PC-9 (cell line): ENCODE measurements at regions not wholly inside any gene's neighbourhood (a gene's known extent, or its start where the extent isn't known, plus 50 kb on each side); places are given as distances from the start of the nearest gene placed in this dataset.

Source experiments
- BruUV-seq: library from RNA; stranded (reverse); fragments of 400-500 nt; replicated peaks from 2 replicates; lab custom pipeline; 2021; lab: Mats Ljungman, UMichigan
- CTCF ChIA-PET: fragments of 300-600 bp; sonication (Branson Sonifier 250); formaldehyde crosslinking; loops from one replicate; lab custom pipeline; 2022; ENCODE audit warnings: antibody characterized with exemption; lab: Charles Lee
- POLR2A ChIA-PET: fragments of 300-600 bp; sonication (Branson Sonifier 250); formaldehyde crosslinking; loops from one replicate; lab custom pipeline; 2022; ENCODE audit warnings: antibody characterized with exemption; ENCODE audit not compliant: unreplicated experiment; lab: Charles Lee
- DNase-seq, 2 experiments: peaks; one replicate each; pipeline versions ENCODE4 v3.0.0 to v3.0.0-alpha.2; 2015 to 2022; ENCODE audit warnings: mixed read lengths in 1 of 2
- H2AFZ ChIP-seq: fragments of 200-600 bp; sonication (generic); 2 replicates; pipeline ENCODE4 v1.8.1; 2017; ENCODE audit warnings: antibody characterized with exemption
- H3F3A ChIP-seq: fragments of 200-600 bp; sonication (generic); 2 replicates; pipeline ENCODE4 v1.8.1; 2017; ENCODE audit warnings: antibody characterized with exemption, mild to moderate bottlenecking, low read depth; ENCODE audit not compliant: insufficient read depth
- H3K27ac ChIP-seq: fragments of 200-600 bp; sonication (generic); 2 replicates; pipeline ENCODE4 v1.6.1; 2016; ENCODE audit warnings: mixed run types
- H3K27me3 ChIP-seq: fragments of 200-600 bp; sonication (generic); 2 replicates; pipeline ENCODE4 v1.6.1; 2016; ENCODE audit warnings: low read depth, mixed run types; ENCODE audit not compliant: insufficient read depth
- H3K36me3 ChIP-seq: fragments of 200-600 bp; sonication (generic); 2 replicates; pipeline ENCODE4 v1.6.1; 2016; ENCODE audit warnings: low read depth, mixed run types
- H3K4me1 ChIP-seq: fragments of 200-600 bp; sonication (generic); replicated peaks from 2 replicates; pipeline ENCODE4 v1.6.1; 2016; ENCODE audit warnings: mixed run types; ENCODE audit not compliant: insufficient read depth
- H3K4me2 ChIP-seq: fragments of 200-600 bp; sonication (generic); 2 replicates; pipeline ENCODE4 v1.6.1; 2017; ENCODE audit warnings: mixed run types
- H3K4me3 ChIP-seq: fragments of 200-600 bp; sonication (generic); 2 replicates; pipeline ENCODE4 v1.6.1; 2016; ENCODE audit warnings: mixed run types
- H3K79me2 ChIP-seq: fragments of 200-600 bp; sonication (generic); 2 replicates; pipeline ENCODE4 v1.6.1; 2017; ENCODE audit warnings: low read depth, mixed run types
- H3K9me2 ChIP-seq: fragments of 200-600 bp; sonication (generic); 2 replicates; pipeline ENCODE4 v1.8.1; 2017; ENCODE audit warnings: mild to moderate bottlenecking; ENCODE audit not compliant: insufficient read depth
- H3K9me3 ChIP-seq: fragments of 200-600 bp; sonication (generic); 2 replicates; pipeline ENCODE4 v1.8.1; 2016; ENCODE audit warnings: low read depth; ENCODE audit not compliant: insufficient read depth
- H4K20me1 ChIP-seq: fragments of 200-600 bp; sonication (generic); 2 replicates; pipeline ENCODE4 v1.8.1; 2017; ENCODE audit not compliant: insufficient read depth
- CTCF ChIP-seq: fragments of 200-600 bp; sonication (generic); conservative IDR thresholded peaks from 2 replicates; pipeline ENCODE4 v1.6.1; 2017; ENCODE audit warnings: mixed run types, antibody characterized with exemption, mild to moderate bottlenecking, moderate library complexity
- EZH2 ChIP-seq: fragments of 200-600 bp; sonication (generic); IDR thresholded peaks from 2 replicates; pipeline ENCODE4 v1.8.0; 2017; ENCODE audit warnings: antibody characterized with exemption, low read depth
- intact Hi-C: fragments of 100-400 bp; cut with micrococcal nuclease; formaldehyde crosslinking; loops from one replicate; pipeline ENCODE4 v1.10.0; 2022; ENCODE audit not compliant: unreplicated experiment

DNA sequence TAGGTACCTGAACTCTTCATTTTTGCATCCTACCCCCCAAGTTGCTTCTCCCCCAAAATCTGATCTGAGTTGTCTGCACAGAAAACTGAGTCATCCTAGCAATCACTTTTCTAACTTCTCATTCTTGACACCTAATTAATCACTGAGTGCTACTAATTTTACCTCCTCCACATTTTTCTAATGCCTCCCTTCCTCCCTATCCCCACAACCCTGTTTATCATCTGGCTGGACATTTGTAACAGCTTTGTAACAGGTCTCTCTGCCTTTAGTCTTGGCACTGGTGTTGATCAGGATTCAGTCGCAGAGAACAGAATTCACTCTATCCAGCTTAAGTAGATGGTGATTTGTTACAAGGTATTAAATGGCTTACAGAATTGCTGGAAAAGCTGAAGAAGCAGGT is 303.9 kb upstream of the GATB start:
- intact Hi-C loops: no loop called here
- Histone ChIP-seq H2AFZ (no peak overlapping the region), H3K4me3 (no peak overlapping the region), H4K20me1 (no peaks in the 10 kb centered on the region), H3K36me3 (no peaks in the 10 kb centered on the region), H3K27ac (no peak overlapping the region), H3K4me2 (no peak overlapping the region), H3K9me3 (no peaks in the 10 kb centered on the region), H3K4me1 (0 out of 2 replicates have a peak, but pooled peaks cover 5% of the 10 kb centered on the region), H3F3A (no peaks in the 10 kb centered on the region), H3K9me2 (no peaks in the 10 kb centered on the region), H3K79me2 (no peaks in the 10 kb centered on the region), H3K27me3 (no peaks in the 10 kb centered on the region)
- no peak for DNase-seq
- CTCF ChIA-PET: no interaction called here
- no TSS peak for BruUV-seq
- TF ChIP-seq CTCF: no peak
- no peak for TF ChIP-seq EZH2
- POLR2A ChIA-PET: no interaction called here

- Histone ChIP-seq H3K4me2 (no peak overlapping the region), H4K20me1 (no peaks in the 10 kb centered on the region), H3K36me3 (no peaks in the 10 kb centered on the region), H3K9me3 (no peaks in the 10 kb centered on the region), H2AFZ (no peak overlapping the region), H3K79me2 (no peaks in the 10 kb centered on the region), H3K27ac (no peak overlapping the region), H3F3A (no peaks in the 10 kb centered on the region), H3K27me3 (no peaks in the 10 kb centered on the region), H3K9me2 (no peaks in the 10 kb centered on the region), H3K4me1 (0 out of 2 replicates have a peak, but pooled peaks cover 5% of the 10 kb centered on the region), H3K4me3 (no peak overlapping the region)
- POLR2A ChIA-PET: no interaction called here
- no peak for TF ChIP-seq EZH2
- no peak for TF ChIP-seq CTCF
- CTCF ChIA-PET: no interaction called here
- no TSS peak for BruUV-seq
- intact Hi-C loops: no loop called here
- DNase-seq: no peak
These were observed 303.5 kb upstream of the GATB start for GRCh38 chr4:152064282-152064681.

- ChIA-PET CTCF (no interaction called here), POLR2A (no interaction called here)
- Histone ChIP-seq H3K4me2 (no peak overlapping the region), H3K9me2 (no peaks in the 10 kb centered on the region), H3K9me3 (no peaks in the 10 kb centered on the region), H3F3A (no peaks in the 10 kb centered on the region), H3K79me2 (no peaks in the 10 kb centered on the region), H3K36me3 (no peaks in the 10 kb centered on the region), H3K27me3 (no peaks in the 10 kb centered on the region), H3K27ac (no peak overlapping the region), H2AFZ (no peak overlapping the region), H4K20me1 (no peaks in the 10 kb centered on the region), H3K4me3 (no peak overlapping the region), H3K4me1 (0 out of 2 replicates have a peak, but pooled peaks cover 5% of the 10 kb centered on the region)
- no peak for TF ChIP-seq EZH2
- no peak for TF ChIP-seq CTCF
- intact Hi-C loops: no loop called here
- no TSS peak for BruUV-seq
- no peak for DNase-seq
These were observed 302.9 kb upstream of the GATB start for GRCh38 chr4:152063621-152064240.
